WTC11 (cell line): ENCODE measurements at regions not wholly inside any gene's neighbourhood (a gene's known extent, or its start where the extent isn't known, plus 50 kb on each side); places are given as distances from the start of the nearest gene placed in this dataset.

Source experiments
- ATAC-seq: fragments of 200-7000 bp; cut with Tn5 transposase; 2 replicates; pipeline ENCODE4 v1.10.0; 2021; ENCODE audit warnings: mild to moderate bottlenecking, moderate library complexity
- CTCF ChIA-PET: fragments of 300-600 bp; sonication (Branson Sonifier 250); formaldehyde crosslinking; loops from one replicate; lab custom pipeline; 2021; ENCODE audit warnings: antibody characterized with exemption; lab: Charles Lee
- POLR2A ChIA-PET: fragments of 350-600 bp; sonication (Branson Sonifier 250); formaldehyde crosslinking; loops from one replicate; lab custom pipeline; 2021; ENCODE audit warnings: antibody characterized with exemption; lab: Charles Lee
- DNase-seq: peaks from one replicate; pipeline ENCODE4 v3.0.0; 2021; ENCODE audit warnings: low spot score
- H3K27ac Mint-ChIP-seq: 2 replicates; pipeline ENCODE4 v1.8.0; 2021; ENCODE audit warnings: mixed read lengths
- H3K27me3 Mint-ChIP-seq: 2 replicates; pipeline ENCODE4 v1.8.0; 2021; ENCODE audit warnings: low read depth, mild to moderate bottlenecking, moderate library complexity, mixed read lengths
- H3K36me3 Mint-ChIP-seq: 2 replicates; pipeline ENCODE4 v1.8.0; 2021; ENCODE audit warnings: mixed read lengths
- H3K4me1 Mint-ChIP-seq: 2 replicates; pipeline ENCODE4 v1.8.0; 2022; ENCODE audit warnings: mixed read lengths
- H3K4me3 Mint-ChIP-seq: 2 replicates; pipeline ENCODE4 v1.8.0; 2021; ENCODE audit warnings: mild to moderate bottlenecking, moderate library complexity, mixed read lengths
- H3K9me3 Mint-ChIP-seq: 2 replicates; pipeline ENCODE4 v1.8.0; 2021; ENCODE audit warnings: mixed read lengths
- ARID4B ChIP-seq: sonication (generic); formaldehyde crosslinking; IDR thresholded peaks from 2 replicates; pipeline ENCODE4 v1.8.0; 2023; ENCODE audit warnings: missing genetic modification reagents, mild to moderate bottlenecking, borderline replicate concordance
- CTCF ChIP-seq: fragments of 200-600 bp; IDR thresholded peaks from 2 replicates; pipeline ENCODE4 v1.8.0; 2022; ENCODE audit warnings: antibody characterized with exemption
- E2F1 ChIP-seq: sonication (generic); formaldehyde crosslinking; IDR thresholded peaks from 2 replicates; pipeline ENCODE4 v1.8.0; 2022; ENCODE audit warnings: mild to moderate bottlenecking, missing genetic modification reagents
- E2F5 ChIP-seq: sonication (generic); formaldehyde crosslinking; IDR thresholded peaks from 2 replicates; pipeline ENCODE4 v1.8.1; 2022; ENCODE audit warnings: mild to moderate bottlenecking, moderate library complexity, missing genetic modification reagents
- ESRRA ChIP-seq: sonication (generic); formaldehyde crosslinking; IDR thresholded peaks from 2 replicates; pipeline ENCODE4 v1.8.1; 2022; ENCODE audit warnings: mild to moderate bottlenecking, missing genetic modification reagents, borderline replicate concordance
- FOXP1 ChIP-seq: sonication (generic); formaldehyde crosslinking; IDR thresholded peaks from 2 replicates; pipeline ENCODE4 v1.8.0; 2022; ENCODE audit warnings: missing genetic modification reagents, mild to moderate bottlenecking, moderate library complexity, borderline replicate concordance
- FOXP4 ChIP-seq: sonication (generic); formaldehyde crosslinking; IDR thresholded peaks from 2 replicates; pipeline ENCODE4 v1.8.0; 2022; ENCODE audit warnings: mild to moderate bottlenecking, missing genetic modification reagents
- MYBL2 ChIP-seq: sonication (generic); formaldehyde crosslinking; IDR thresholded peaks from 2 replicates; pipeline ENCODE4 v1.8.1; 2023; ENCODE audit warnings: mild to moderate bottlenecking, moderate library complexity, missing genetic modification reagents
- NFE2L1 ChIP-seq: sonication (generic); formaldehyde crosslinking; IDR thresholded peaks from 2 replicates; pipeline ENCODE4 v1.8.1; 2023; ENCODE audit warnings: missing genetic modification reagents
- NR3C1 ChIP-seq: sonication (generic); formaldehyde crosslinking; conservative IDR thresholded peaks from 2 replicates; pipeline ENCODE4 v1.8.1; 2023; ENCODE audit warnings: low read depth, mild to moderate bottlenecking, missing genetic modification reagents
- OVOL2 ChIP-seq: fragments of 250-450 bp; sonication (Bioruptor Pico); IDR thresholded peaks from 2 replicates; pipeline ENCODE4 v1.9.0; 2021; ENCODE audit warnings: mild to moderate bottlenecking, borderline replicate concordance
- RORB ChIP-seq: fragments of 250-450 bp; sonication (Bioruptor Pico); IDR thresholded peaks from 2 replicates; pipeline ENCODE4 v1.9.0; 2021; ENCODE audit warnings: mild to moderate bottlenecking
- STAT6 ChIP-seq: sonication (generic); formaldehyde crosslinking; conservative IDR thresholded peaks from 2 replicates; pipeline ENCODE4 v1.8.1; 2023; ENCODE audit warnings: mild to moderate bottlenecking, low read depth, missing genetic modification reagents, moderate library complexity
- ZNF121 ChIP-seq: sonication (generic); formaldehyde crosslinking; IDR thresholded peaks from 2 replicates; pipeline ENCODE4 v1.8.0; 2023; ENCODE audit warnings: missing genetic modification reagents
- ZNF671 ChIP-seq: fragments of 250-450 bp; sonication (Bioruptor Pico); IDR thresholded peaks from 2 replicates; pipeline ENCODE4 v1.8.0; 2021; ENCODE audit warnings: mild to moderate bottlenecking
- TF ChIP-seq, protein P1 (sequence below): sonication (generic); formaldehyde crosslinking; IDR thresholded peaks from 2 replicates; pipeline ENCODE4 v1.8.1; 2022; ENCODE audit warnings: missing genetic modification reagents, borderline replicate concordance
- TF ChIP-seq, protein P2 (sequence below): sonication (generic); formaldehyde crosslinking; IDR thresholded peaks from 2 replicates; pipeline ENCODE4 v1.8.0; 2023; ENCODE audit warnings: mild to moderate bottlenecking, missing genetic modification reagents
- TF ChIP-seq, protein P3 (sequence below): sonication (generic); formaldehyde crosslinking; IDR thresholded peaks from 2 replicates; pipeline ENCODE4 v1.8.1; 2023; ENCODE audit warnings: mild to moderate bottlenecking, missing genetic modification reagents

DNA sequence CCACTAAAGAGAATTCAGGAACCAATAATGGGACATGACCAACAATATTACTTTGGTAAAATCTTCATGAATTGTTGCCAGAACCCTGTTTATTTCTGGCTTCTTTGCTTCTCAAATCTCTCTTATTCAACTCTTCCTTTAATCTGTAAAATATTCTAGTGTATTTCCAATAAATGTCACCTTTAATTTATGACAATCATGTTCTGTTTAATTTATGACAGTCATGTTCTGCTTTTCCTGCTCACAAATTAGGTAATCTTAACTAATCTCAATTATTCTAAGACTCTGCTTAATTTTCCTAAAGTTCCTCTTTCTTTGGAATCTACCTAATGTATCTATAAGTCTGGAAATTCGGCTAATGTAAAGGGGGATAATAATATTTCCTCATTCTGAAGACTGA lies 847.6 kb upstream of the KLHL1 start (continued):
- TF ChIP-seq STAT6 (CRISPR knock-in tag) (no peak), NFE2L1 (CRISPR knock-in tag) (no peak), ESRRA (CRISPR knock-in tag) (no peak), ZNF121 (CRISPR knock-in tag) (no peak), FOXP1 (no peak), OVOL2 (no peak)
- TF ChIP-seq, protein P1, sequence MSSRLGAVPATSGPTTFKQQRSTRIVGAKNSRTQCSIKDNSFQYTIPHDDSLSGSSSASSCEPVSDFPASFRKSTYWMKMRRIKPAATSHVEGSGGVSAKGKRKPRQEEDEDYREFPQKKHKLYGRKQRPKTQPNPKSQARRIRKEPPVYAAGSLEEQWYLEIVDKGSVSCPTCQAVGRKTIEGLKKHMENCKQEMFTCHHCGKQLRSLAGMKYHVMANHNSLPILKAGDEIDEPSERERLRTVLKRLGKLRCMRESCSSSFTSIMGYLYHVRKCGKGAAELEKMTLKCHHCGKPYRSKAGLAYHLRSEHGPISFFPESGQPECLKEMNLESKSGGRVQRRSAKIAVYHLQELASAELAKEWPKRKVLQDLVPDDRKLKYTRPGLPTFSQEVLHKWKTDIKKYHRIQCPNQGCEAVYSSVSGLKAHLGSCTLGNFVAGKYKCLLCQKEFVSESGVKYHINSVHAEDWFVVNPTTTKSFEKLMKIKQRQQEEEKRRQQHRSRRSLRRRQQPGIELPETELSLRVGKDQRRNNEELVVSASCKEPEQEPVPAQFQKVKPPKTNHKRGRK (CRISPR knock-in tag) = no peak

GRCh38 chr13:70950664-70951063 lies 842.4 kb upstream of the KLHL1 start:
- no peaks in the 10 kb centered on the region for H3K9me3 Mint-ChIP-seq
- CTCF ChIA-PET = no interaction called here
- H3K4me1 Mint-ChIP-seq = no peaks in the 10 kb centered on the region
- no peaks in the 10 kb centered on the region for H3K27me3 Mint-ChIP-seq
- TF ChIP-seq FOXP4 (CRISPR knock-in tag) (no peak), E2F1 (no peak), MYBL2 (no peak), ZNF121 (CRISPR knock-in tag) (no peak), ARID4B (CRISPR knock-in tag) (no peak), E2F5 (CRISPR knock-in tag) (no peak), NR3C1 (CRISPR knock-in tag) (no peak), RORB (CRISPR knock-in tag) (no peak), ZNF671 (CRISPR knock-in tag) (no peak), CTCF (no peak)
- TF ChIP-seq, protein P2, sequence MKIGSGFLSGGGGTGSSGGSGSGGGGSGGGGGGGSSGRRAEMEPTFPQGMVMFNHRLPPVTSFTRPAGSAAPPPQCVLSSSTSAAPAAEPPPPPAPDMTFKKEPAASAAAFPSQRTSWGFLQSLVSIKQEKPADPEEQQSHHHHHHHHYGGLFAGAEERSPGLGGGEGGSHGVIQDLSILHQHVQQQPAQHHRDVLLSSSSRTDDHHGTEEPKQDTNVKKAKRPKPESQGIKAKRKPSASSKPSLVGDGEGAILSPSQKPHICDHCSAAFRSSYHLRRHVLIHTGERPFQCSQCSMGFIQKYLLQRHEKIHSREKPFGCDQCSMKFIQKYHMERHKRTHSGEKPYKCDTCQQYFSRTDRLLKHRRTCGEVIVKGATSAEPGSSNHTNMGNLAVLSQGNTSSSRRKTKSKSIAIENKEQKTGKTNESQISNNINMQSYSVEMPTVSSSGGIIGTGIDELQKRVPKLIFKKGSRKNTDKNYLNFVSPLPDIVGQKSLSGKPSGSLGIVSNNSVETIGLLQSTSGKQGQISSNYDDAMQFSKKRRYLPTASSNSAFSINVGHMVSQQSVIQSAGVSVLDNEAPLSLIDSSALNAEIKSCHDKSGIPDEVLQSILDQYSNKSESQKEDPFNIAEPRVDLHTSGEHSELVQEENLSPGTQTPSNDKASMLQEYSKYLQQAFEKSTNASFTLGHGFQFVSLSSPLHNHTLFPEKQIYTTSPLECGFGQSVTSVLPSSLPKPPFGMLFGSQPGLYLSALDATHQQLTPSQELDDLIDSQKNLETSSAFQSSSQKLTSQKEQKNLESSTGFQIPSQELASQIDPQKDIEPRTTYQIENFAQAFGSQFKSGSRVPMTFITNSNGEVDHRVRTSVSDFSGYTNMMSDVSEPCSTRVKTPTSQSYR (CRISPR knock-in tag) = no peak
- TF ChIP-seq, protein P3, sequence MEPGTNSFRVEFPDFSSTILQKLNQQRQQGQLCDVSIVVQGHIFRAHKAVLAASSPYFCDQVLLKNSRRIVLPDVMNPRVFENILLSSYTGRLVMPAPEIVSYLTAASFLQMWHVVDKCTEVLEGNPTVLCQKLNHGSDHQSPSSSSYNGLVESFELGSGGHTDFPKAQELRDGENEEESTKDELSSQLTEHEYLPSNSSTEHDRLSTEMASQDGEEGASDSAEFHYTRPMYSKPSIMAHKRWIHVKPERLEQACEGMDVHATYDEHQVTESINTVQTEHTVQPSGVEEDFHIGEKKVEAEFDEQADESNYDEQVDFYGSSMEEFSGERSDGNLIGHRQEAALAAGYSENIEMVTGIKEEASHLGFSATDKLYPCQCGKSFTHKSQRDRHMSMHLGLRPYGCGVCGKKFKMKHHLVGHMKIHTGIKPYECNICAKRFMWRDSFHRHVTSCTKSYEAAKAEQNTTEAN (CRISPR knock-in tag) = no peak
- TF ChIP-seq, all 79 proteins: peak for 0
- POLR2A ChIA-PET = no interaction called here
- Mint-ChIP-seq H3K36me3 (no peaks in the 10 kb centered on the region), H3K27ac (no peak overlapping the region), H3K4me3 (no peak overlapping the region)
- ATAC-seq = no peak
- DNase-seq = no peak
